ENCODE measurements at regions not wholly inside any gene's neighbourhood (a gene's known extent, or its start where the extent isn't known, plus 50 kb on each side); places are given as distances from the start of the nearest gene placed in this dataset.
A peak's percentile ranks its signal among the peaks of the same experiment; 100 is the strongest.
"Not testable (repeated sequence)": the region's sequence is repeated elsewhere in the genome, so short reads cannot be mapped to it uniquely, and the experiment has no call there.

DNA sequence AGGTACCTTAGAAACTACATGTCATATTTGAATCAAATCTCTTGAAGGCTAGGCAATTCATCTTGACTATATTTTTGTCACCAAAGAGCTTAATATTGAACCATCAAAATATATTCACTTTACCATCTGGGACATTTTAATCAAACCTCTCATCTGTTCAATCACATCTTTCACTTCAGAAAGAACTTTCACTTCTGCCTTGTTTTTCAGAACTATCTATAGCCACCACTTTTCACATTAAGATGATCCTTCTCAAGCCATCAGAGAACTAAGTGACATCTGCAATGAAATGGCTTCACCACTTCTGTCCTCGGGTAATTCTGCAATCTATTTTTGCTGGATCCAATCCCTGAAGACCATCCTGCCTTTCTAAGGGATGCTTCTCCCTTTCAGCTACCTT is 57.8 kb downstream of the OR2B2 start:
- TF ChIP-seq, protein P1, sequence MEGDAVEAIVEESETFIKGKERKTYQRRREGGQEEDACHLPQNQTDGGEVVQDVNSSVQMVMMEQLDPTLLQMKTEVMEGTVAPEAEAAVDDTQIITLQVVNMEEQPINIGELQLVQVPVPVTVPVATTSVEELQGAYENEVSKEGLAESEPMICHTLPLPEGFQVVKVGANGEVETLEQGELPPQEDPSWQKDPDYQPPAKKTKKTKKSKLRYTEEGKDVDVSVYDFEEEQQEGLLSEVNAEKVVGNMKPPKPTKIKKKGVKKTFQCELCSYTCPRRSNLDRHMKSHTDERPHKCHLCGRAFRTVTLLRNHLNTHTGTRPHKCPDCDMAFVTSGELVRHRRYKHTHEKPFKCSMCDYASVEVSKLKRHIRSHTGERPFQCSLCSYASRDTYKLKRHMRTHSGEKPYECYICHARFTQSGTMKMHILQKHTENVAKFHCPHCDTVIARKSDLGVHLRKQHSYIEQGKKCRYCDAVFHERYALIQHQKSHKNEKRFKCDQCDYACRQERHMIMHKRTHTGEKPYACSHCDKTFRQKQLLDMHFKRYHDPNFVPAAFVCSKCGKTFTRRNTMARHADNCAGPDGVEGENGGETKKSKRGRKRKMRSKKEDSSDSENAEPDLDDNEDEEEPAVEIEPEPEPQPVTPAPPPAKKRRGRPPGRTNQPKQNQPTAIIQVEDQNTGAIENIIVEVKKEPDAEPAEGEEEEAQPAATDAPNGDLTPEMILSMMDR (IDR thresholded peaks at IDR 0.05; ENCODE audit: control insufficient read depth, extremely low read depth, insufficient read depth), result no peak
- DNase-seq (ENCODE audit: low read depth), result no peak

GRCh38 chr6:27851440-27851839 is 60.8 kb downstream of the OR2B2 start:
- no peak overlapping the region for H3K4me3 ChIP-seq (ENCODE audit: low read depth, low read length)
- TF ChIP-seq, protein P1 (IDR thresholded peaks at IDR 0.05; ENCODE audit: control insufficient read depth, extremely low read depth, insufficient read depth), result no peak
- no peak for DNase-seq (ENCODE audit: low read depth)

More for the DNA sequence above, 57.8 kb downstream of the OR2B2 start:
- H3K4me3 ChIP-seq (ENCODE audit: low read depth, low read length), result no peak overlapping the region

DNA sequence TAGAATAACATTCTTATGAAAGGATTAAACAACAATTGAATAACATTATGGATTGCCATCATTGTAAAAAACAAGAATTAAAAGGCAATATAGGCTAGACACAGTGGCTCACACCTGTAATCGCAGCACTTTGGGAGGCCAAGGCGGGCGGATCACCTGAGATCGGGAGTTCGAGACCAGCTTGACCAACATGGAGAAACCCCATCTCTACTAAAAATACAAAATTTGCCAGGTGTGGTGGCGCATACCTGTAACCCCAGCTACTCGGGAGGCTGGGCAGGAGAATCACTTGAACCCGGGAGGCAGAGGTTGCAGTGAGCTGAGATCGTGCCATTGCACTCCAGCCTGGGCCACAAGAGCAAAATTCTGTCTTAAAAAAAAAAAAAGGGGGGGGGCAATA is 63.2 kb downstream of the OR2B2 start:
- DNase-seq (ENCODE audit: low read depth); H3K4me3 ChIP-seq (ENCODE audit: low read depth, low read length): not testable (repeated sequence)

GRCh38 chr6:27847706-27848105 is 64.5 kb downstream of the OR2B2 start:
- TF ChIP-seq, protein P1 (IDR thresholded peaks at IDR 0.05; ENCODE audit: control insufficient read depth, extremely low read depth, insufficient read depth), result no peak
- no peak overlapping the region for H3K4me3 ChIP-seq (ENCODE audit: low read depth, low read length)
- DNase-seq (ENCODE audit: low read depth), result no peak

GRCh38 chr6:27840572-27840971 is 71.6 kb downstream of the OR2B2 start:
- TF ChIP-seq, protein P1 (IDR thresholded peaks at IDR 0.05; ENCODE audit: control insufficient read depth, extremely low read depth, insufficient read depth), result no peak

GRCh38 chr6:27839626-27840475 is 72.3 kb downstream of the OR2B2 start:
- peak; percentile 62 for DNase-seq (ENCODE audit: low read depth)
- H3K4me3 ChIP-seq (ENCODE audit: low read depth, low read length), result peak overlapping the region; percentile 80
- TF ChIP-seq, protein P1 (IDR thresholded peaks at IDR 0.05; ENCODE audit: control insufficient read depth, extremely low read depth, insufficient read depth), result no peak

More at GRCh38 chr6:27840572-27840971, 71.6 kb downstream of the OR2B2 start:
- H3K4me3 ChIP-seq (ENCODE audit: low read depth, low read length), result peak overlapping the region; percentile 80
- DNase-seq (ENCODE audit: low read depth), result no peak

DNA sequence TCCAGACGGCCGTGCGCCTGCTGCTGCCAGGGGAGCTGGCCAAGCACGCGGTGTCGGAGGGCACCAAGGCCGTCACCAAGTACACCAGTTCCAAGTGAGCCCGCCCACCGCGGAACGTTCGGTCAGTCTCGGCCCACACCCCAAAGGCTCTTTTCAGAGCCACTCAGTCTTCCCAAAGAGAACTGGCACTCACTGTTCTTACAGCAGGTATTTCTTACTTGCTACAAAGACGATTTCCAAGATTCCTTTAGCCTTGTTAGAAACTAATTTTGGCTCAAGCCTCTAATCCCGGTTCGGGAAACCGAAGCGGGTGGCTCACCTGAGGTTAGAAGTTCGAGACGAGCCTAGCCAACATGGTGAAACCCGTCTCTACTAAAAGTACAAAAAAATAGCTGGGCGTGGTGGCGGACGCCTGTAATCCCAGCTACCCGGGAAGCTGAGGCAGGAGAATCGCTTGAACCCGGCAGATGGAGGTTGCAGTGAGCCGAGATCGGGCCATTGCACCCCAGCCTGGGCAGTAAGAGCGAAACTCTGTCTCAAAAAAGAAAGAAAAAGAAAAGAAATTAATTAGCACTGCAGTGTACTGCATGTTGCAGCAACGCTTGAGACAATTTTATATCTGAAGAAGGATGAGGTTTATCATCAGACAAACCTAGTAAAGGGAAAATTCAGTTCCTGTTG is 73.1 kb downstream of the OR2B2 start:
- no peak for DNase-seq (ENCODE audit: low read depth)
- TF ChIP-seq, protein P1 (IDR thresholded peaks at IDR 0.05; ENCODE audit: control insufficient read depth, extremely low read depth, insufficient read depth), result no peak
- H3K4me3 ChIP-seq (ENCODE audit: low read depth, low read length), result peak overlapping the region; percentile 80
